Body of pancreas (tissue), 4 donors: ENCODE measurements at regions not wholly inside any gene's neighbourhood (a gene's known extent, or its start where the extent isn't known, plus 50 kb on each side); places are given as distances from the start of the nearest gene placed in this dataset.

Source experiments
- POLR2A ChIP-seq, 3 donors: fragments of 450-650 bp; IDR thresholded peaks; one replicate each; pipeline ENCODE4 v1.6.1; 2016; ENCODE audit warnings: antibody characterized with exemption in 3 of 3, mild to moderate bottlenecking in 2 of 3
- TF ChIP-seq, protein P1 (sequence below), 7 experiments: fragments of 450-650 bp in 4 of 7; fragments of 200-600 bp in 3 of 7; sonication (generic) in 3 of 7; IDR thresholded peaks; one replicate each; pipeline ENCODE4 v1.5.1; 2016 to 2019; ENCODE audit warnings: antibody characterized with exemption in 7 of 7

DNA sequence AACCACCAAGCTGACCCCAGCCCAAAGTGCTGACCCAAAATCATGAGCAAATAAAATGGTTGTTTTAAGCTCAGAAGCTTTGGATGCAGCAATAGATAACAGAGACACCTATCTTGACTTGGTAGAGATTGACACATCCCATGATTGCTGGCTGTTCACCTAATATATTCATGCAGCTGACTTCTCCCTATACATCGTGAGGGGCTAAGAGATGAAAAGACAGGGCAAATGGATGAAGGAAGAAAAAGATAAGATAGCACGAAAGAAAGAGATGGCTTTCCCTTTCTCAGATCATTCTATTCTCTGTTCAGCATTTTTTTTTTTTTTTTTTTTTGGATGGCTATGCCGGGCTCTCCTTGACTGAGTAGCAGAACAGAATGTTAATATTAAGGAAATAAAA, 141.5 kb upstream of the ADAMTS9 start:
- TF ChIP-seq, protein P1, sequence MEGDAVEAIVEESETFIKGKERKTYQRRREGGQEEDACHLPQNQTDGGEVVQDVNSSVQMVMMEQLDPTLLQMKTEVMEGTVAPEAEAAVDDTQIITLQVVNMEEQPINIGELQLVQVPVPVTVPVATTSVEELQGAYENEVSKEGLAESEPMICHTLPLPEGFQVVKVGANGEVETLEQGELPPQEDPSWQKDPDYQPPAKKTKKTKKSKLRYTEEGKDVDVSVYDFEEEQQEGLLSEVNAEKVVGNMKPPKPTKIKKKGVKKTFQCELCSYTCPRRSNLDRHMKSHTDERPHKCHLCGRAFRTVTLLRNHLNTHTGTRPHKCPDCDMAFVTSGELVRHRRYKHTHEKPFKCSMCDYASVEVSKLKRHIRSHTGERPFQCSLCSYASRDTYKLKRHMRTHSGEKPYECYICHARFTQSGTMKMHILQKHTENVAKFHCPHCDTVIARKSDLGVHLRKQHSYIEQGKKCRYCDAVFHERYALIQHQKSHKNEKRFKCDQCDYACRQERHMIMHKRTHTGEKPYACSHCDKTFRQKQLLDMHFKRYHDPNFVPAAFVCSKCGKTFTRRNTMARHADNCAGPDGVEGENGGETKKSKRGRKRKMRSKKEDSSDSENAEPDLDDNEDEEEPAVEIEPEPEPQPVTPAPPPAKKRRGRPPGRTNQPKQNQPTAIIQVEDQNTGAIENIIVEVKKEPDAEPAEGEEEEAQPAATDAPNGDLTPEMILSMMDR (IDR thresholded peaks at IDR 0.05), result no peak
- TF ChIP-seq POLR2A (IDR thresholded peaks at IDR 0.05), result no peak
